Tibial artery (tissue), 4 donors: ENCODE measurements at regions not wholly inside any gene's neighbourhood (a gene's known extent, or its start where the extent isn't known, plus 50 kb on each side); places are given as distances from the start of the nearest gene placed in this dataset.

Source experiments
- DNase-seq, 2 donors: peaks; one replicate each; pipeline ENCODE4 v3.0.0-alpha.2; 2019
- H3K27ac ChIP-seq, 2 donors: fragments of 200-600 bp; sonication (generic) in 1 of 2; 1 replicate in 1 of 2; 2 replicates in 1 of 2; pipeline ENCODE4 v1.5.1; 2018 to 2019; ENCODE audit warnings: mild to moderate bottlenecking in 1 of 2
- H3K27me3 ChIP-seq, 2 donors: fragments of 200-600 bp; sonication (generic) in 1 of 2; one replicate each; pipeline versions ENCODE4 v1.5.1 to v1.6.0; 2016 to 2019
- H3K36me3 ChIP-seq, 3 donors: fragments of 200-600 bp; sonication (generic) in 2 of 3; one replicate each; pipeline ENCODE4 v1.5.1; 2016 to 2019; ENCODE audit warnings: mild to moderate bottlenecking in 2 of 3
- H3K4me1 ChIP-seq, 4 donors: fragments of 200-600 bp; sonication (generic) in 2 of 4; 1 replicate in 3 of 4; 2 replicates in 1 of 4; pipeline ENCODE4 v1.5.1; 2016 to 2019
- H3K4me3 ChIP-seq, 2 donors: fragments of 200-600 bp; sonication (generic) in 1 of 2; 1 replicate in 1 of 2; 2 replicates in 1 of 2; pipeline ENCODE4 v1.5.1; 2018 to 2019; ENCODE audit warnings: mild to moderate bottlenecking in 2 of 2
- H3K9me3 ChIP-seq, 3 donors: fragments of 200-600 bp; sonication (generic) in 1 of 3; one replicate each; pipeline ENCODE4 v1.5.1; 2016 to 2019
- intact Hi-C: fragments of 100-400 bp; cut with DNase I; formaldehyde crosslinking; loops from one replicate; pipeline ENCODE4 v1.15.0; 2023; ENCODE audit warnings: low total_unique reads
- TF ChIP-seq, protein P1 (sequence below), 2 experiments: fragments of 200-600 bp in 1 of 2; fragments of 450-650 bp in 1 of 2; IDR thresholded peaks; one replicate each; pipeline ENCODE4 v1.5.1; 2017 to 2019; ENCODE audit warnings: antibody characterized with exemption in 2 of 2, mild to moderate bottlenecking in 1 of 2, moderate library complexity in 1 of 2

DNA sequence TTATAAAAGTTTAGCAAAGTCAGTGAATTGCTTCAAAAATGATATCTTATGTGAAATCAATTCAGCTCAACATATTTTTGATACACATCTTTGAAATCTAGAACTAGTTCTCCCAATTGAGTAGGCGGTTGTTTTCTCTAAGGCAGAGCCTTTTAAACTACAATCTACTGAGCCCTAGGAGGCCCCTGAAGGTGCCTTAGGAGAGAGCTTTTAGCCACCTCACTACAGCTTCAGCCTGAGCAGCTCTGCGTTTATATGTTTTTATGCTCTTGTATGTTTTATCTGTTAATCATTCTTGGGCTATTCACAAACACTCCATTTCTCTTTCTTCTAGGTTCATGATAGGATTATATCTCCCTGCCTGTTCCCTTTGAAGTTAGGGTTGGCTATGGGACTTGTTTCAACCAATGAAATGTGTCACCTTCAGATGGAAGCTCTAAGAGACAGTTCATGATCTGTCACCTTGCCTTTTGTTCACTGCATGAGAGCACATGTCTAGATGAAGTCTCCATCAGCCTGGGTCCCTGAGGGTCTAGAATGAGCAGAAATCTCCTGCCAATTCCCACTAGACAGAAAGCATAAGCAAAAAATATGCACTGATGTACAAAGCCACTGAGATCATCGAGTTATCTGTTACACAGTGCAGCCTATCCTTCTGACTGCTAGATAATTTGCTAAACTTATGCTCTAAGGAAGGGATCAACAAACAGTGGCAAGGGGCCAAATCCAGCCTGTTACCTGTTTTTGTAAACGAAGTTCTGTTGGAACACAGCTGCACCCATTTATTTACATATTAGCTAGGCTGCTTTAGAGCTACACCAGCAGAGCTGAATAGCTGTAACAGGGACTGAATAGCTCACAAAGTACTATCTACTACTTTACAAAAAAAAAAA, 128.5 kb upstream of the CDK1 start:
- intact Hi-C loops, result no loop called here
- TF ChIP-seq, protein P1, sequence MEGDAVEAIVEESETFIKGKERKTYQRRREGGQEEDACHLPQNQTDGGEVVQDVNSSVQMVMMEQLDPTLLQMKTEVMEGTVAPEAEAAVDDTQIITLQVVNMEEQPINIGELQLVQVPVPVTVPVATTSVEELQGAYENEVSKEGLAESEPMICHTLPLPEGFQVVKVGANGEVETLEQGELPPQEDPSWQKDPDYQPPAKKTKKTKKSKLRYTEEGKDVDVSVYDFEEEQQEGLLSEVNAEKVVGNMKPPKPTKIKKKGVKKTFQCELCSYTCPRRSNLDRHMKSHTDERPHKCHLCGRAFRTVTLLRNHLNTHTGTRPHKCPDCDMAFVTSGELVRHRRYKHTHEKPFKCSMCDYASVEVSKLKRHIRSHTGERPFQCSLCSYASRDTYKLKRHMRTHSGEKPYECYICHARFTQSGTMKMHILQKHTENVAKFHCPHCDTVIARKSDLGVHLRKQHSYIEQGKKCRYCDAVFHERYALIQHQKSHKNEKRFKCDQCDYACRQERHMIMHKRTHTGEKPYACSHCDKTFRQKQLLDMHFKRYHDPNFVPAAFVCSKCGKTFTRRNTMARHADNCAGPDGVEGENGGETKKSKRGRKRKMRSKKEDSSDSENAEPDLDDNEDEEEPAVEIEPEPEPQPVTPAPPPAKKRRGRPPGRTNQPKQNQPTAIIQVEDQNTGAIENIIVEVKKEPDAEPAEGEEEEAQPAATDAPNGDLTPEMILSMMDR (IDR thresholded peaks at IDR 0.05), result no peak
- H3K27me3 ChIP-seq, result no peaks in the 10 kb centered on the region
- no peaks in the 10 kb centered on the region for H3K4me1 ChIP-seq
- no peaks in the 10 kb centered on the region for H3K9me3 ChIP-seq
- no peak overlapping the region for H3K27ac ChIP-seq
- H3K36me3 ChIP-seq, result no peaks in the 10 kb centered on the region
- H3K4me3 ChIP-seq, result no peak overlapping the region
- DNase-seq, result no peak

DNA sequence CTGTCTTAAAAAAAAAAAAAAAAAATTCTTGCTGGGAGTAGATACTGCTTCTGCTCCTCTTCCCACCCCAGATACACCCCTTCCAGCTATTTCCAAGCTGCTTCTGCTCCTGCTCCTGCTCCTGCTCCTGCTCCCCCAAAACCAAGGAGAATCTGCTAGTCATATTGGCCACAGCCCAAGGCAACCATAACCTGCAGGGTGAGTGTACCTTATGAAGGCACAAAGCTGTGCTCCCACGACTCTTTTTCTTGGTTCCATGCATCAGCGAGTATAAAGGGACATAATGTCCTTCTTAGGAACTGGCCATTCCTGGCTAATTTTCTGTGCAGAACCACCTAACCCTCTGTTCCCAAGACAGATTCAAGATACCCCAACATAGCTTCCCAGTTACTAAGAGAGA, 129.5 kb upstream of the CDK1 start:
- intact Hi-C loops, result no loop called here
- H3K4me1 ChIP-seq, result no peaks in the 10 kb centered on the region
- no peak overlapping the region for H3K27ac ChIP-seq
- no peaks in the 10 kb centered on the region for H3K27me3 ChIP-seq
- H3K9me3 ChIP-seq, result no peaks in the 10 kb centered on the region
- DNase-seq, result no peak
- TF ChIP-seq, protein P1 (IDR thresholded peaks at IDR 0.05), result no peak
- H3K36me3 ChIP-seq, result no peaks in the 10 kb centered on the region
- H3K4me3 ChIP-seq, result no peak overlapping the region

DNA sequence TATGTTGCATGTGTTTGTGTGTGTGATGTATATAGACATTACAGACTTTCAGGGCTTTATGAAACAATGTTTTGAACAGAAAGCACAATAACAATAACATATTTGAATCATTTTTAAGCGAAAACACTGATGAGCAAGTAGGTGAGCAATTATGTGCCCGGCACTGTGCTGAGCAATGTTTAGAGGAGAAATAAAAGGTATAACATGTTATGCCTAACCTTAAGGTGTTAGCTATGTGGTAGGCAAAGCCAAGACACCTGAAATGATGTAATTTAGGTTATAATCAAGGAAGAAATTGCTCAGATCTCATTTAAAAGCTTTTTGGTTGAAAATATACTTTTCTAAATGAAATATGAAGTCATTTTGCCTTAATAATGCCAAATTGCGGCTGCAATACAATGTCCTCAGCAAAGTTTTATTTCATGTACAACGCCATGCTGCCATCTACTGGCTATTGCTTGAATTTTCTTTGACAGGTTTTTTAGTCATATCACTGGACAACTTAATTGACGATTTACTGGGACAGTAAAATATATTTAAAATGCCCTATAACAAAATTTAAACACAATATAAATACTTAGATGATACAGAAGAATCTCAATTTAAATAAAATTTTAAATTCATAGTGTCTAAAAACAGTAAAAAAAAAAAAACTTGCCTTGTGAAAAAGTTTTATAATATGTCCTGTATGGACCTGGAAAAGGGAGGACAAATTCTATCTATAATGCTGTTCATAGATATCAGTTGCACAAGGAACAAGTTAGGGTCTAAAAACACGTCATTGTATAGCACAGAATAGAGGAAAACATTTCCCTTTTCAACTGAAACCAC, 131.1 kb upstream of the CDK1 start:
- intact Hi-C loops, result loop anchor here (2.0 kb wide), 1 partner anchor 202 kb away; no protein-coding TSS in a partner anchor
- TF ChIP-seq, protein P1 (IDR thresholded peaks at IDR 0.05), result peak; percentile 69 to 84
- Histone ChIP-seq H3K27me3 (no peaks in the 10 kb centered on the region), H3K27ac (no peak overlapping the region), H3K4me3 (no peak overlapping the region), H3K36me3 (no peaks in the 10 kb centered on the region), H3K4me1 (no peaks in the 10 kb centered on the region), H3K9me3 (no peaks in the 10 kb centered on the region)
- DNase-seq, result no peak

DNA sequence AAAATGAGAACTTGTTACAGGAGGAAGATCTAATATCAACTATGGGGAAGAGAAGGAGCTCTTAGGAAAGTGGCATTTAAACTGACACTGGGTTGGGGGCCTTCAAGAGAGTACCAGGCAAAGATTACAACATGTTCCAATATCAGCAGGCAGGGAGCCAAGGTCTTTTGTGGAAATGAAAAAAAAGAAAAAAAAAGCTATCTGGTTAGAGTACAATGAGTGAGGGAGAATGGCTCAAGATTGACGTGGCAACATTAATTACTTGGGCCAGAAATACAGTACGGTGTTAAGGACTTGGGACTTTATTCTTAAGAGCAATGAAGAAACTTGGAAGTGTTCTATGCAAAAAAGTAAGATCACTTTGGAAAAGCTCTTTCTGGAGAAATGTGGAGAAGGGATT, 132.3 kb upstream of the CDK1 start:
- H3K27me3 ChIP-seq, result no peaks in the 10 kb centered on the region
- no peaks in the 10 kb centered on the region for H3K9me3 ChIP-seq
- H3K4me1 ChIP-seq, result no peaks in the 10 kb centered on the region
- TF ChIP-seq, protein P1 (IDR thresholded peaks at IDR 0.05), result no peak
- intact Hi-C loops, result loop anchor here (2.0 kb wide), 1 partner anchor 201 kb away; no protein-coding TSS in a partner anchor
- no peak overlapping the region for H3K4me3 ChIP-seq
- DNase-seq, result no peak
- H3K27ac ChIP-seq, result no peak overlapping the region
- no peaks in the 10 kb centered on the region for H3K36me3 ChIP-seq

DNA sequence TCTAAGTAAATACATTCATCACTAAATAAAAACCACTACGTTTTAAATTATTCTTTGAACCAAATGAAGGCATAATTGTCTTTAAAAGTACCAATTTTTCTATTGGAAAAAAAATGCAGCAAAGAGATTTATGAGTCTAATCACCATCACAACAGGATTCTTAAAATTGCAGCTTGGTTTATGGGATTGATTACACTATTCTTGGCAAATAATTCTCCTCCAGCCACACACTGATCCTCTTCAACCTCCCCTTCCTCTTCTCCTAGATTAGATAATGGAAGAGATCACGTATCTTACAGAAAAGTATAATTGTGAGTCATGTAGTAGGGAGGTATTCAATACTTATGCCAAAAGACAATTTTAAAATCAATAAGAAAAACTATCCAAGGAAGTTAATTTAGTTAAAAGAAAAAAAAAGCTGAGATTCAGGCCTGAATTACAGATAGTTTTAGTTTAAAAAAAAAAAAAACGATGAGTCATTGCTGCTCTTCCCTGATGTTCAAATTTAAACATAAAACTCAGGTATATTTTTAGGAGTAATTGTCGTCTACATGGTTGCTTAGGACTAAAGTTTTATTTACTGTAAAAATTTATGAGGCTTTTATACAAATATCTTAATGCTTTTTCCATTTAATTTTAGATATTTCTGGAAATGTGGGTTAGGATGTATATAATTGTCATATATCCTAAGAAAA, 133.7 kb upstream of the CDK1 start:
- Histone ChIP-seq H3K4me1 (no peaks in the 10 kb centered on the region), H3K9me3 (no peaks in the 10 kb centered on the region), H3K27ac (no peak overlapping the region), H3K36me3 (no peaks in the 10 kb centered on the region), H3K4me3 (no peak overlapping the region), H3K27me3 (no peaks in the 10 kb centered on the region)
- TF ChIP-seq, protein P1 (IDR thresholded peaks at IDR 0.05), result no peak
- no peak for DNase-seq
- intact Hi-C loops, result no loop called here
